ENCODE measurements at regions not wholly inside any gene's neighbourhood (a gene's known extent, or its start where the extent isn't known, plus 50 kb on each side); places are given as distances from the start of the nearest gene placed in this dataset.

DNA sequence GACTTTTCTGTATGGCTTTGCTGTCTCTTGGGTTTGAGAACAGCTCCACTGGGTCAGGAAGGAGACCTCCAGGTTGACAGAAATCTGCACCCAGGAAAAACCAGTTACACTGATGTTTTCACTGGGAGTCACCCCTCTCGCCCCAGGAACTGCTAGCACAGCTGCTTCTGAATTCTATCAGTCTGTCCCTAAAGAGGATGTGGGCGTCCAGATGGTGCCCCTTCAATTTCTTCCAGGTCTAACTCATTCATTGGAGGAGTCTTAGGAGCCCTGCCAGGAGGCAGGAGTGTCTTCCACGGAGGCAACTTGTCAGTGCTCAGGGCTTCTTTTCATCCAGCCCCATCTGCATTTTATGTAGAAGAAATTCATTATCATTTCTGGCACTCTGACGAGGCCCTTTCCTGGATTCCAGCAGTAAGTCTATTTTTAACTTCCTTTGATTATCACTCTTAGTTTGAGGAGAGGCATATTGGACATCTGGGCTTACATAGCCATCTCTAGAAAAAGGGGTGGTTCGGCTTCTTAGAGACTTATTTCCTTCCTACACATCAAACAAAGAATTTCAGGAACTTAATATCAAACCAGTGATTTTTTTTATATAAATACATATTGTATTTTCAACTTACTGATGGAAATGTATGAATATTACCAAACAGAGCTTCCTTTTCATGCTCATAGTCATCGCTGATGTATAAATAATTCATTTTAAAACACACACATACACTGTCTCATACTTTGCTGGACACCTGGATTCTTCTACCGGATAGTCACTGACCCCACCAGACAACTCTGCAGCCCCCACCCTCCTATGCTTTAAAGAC is 148.8 kb downstream of the IRX2 start:
- Histone ChIP-seq H3K27ac (ENCODE audit: insufficient read depth, low read depth, low read length) (no peak overlapping the region), H3K9ac (replicated peaks; ENCODE audit: extremely low read depth, insufficient read depth, low read length) (no peak overlapping the region), H3K9me3 (replicated peaks; ENCODE audit: control insufficient read depth, insufficient read depth, low read length) (no peaks in the 10 kb centered on the region), H3K4me2 (ENCODE audit: insufficient read depth, low read length) (no peak overlapping the region), H4K20me1 (replicated peaks; ENCODE audit: control insufficient read depth, extremely low read depth, insufficient read depth, low read length) (no peaks in the 10 kb centered on the region), H3K4me3 (replicated peaks in 1 of 3; ENCODE audit: insufficient read depth in 1 of 3, low read depth in 1 of 3, low read length in 3 of 3) (no peak overlapping the region), H3K27me3 (ENCODE audit: control insufficient read depth in 2 of 2, insufficient read depth in 2 of 2, low read length in 2 of 2) (no peaks in the 10 kb centered on the region), H3K9me1 (replicated peaks; ENCODE audit: control insufficient read depth, extremely low read depth, insufficient read depth, low read length) (no peaks in the 10 kb centered on the region), H2AFZ (ENCODE audit: low read depth, low read length) (no peak overlapping the region), H3K36me3 (ENCODE audit: control insufficient read depth in 2 of 2, extremely low read depth in 1 of 2, insufficient read depth in 2 of 2, low read length in 2 of 2) (no peaks in the 10 kb centered on the region), H3K4me1 (ENCODE audit: control insufficient read depth, extremely low read depth, insufficient read depth, low read length) (no peaks in the 10 kb centered on the region), H3K79me2 (ENCODE audit: control insufficient read depth, insufficient read depth, low read length) (no peaks in the 10 kb centered on the region)
- BruUV-seq (replicated peaks): no TSS peak
- dilution Hi-C loops (cut with MboI; ENCODE audit: extremely low pct_ligation_motif_present, low sequenced_read_pairs): no loop called here
- intact Hi-C loops (cut with micrococcal nuclease): no loop called here
- no peak for TF ChIP-seq EZH2 (IDR thresholded peaks at IDR 0.05; ENCODE audit: borderline replicate concordance, low read depth, low read length, severe bottlenecking)
- TF ChIP-seq POLR2A (IDR thresholded peaks at IDR 0.05; ENCODE audit: low read depth, low read length): no peak
- TF ChIP-seq GATA2 (IDR thresholded peaks at IDR 0.05; ENCODE audit: insufficient read depth, insufficient read length, low read depth, low read length): no peak
- TF ChIP-seq MYC (IDR thresholded peaks at IDR 0.05; ENCODE audit: low read depth, low read length): no peak
- no peak for TF ChIP-seq FOS (IDR thresholded peaks at IDR 0.05; ENCODE audit: borderline replicate concordance, insufficient read depth, low read length)
- no peak for TF ChIP-seq JUN (IDR thresholded peaks at IDR 0.05; ENCODE audit: borderline replicate concordance, insufficient read depth, insufficient read length, low read depth)
- TF ChIP-seq, protein P1, sequence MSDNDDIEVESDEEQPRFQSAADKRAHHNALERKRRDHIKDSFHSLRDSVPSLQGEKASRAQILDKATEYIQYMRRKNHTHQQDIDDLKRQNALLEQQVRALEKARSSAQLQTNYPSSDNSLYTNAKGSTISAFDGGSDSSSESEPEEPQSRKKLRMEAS (IDR thresholded peaks at IDR 0.05; ENCODE audit: insufficient read depth, insufficient read length): no peak
- no peak for TF ChIP-seq POLR2AphosphoS5 (IDR thresholded peaks at IDR 0.05; ENCODE audit: insufficient read depth, low read depth, low read length)
- TF ChIP-seq, protein P2, sequence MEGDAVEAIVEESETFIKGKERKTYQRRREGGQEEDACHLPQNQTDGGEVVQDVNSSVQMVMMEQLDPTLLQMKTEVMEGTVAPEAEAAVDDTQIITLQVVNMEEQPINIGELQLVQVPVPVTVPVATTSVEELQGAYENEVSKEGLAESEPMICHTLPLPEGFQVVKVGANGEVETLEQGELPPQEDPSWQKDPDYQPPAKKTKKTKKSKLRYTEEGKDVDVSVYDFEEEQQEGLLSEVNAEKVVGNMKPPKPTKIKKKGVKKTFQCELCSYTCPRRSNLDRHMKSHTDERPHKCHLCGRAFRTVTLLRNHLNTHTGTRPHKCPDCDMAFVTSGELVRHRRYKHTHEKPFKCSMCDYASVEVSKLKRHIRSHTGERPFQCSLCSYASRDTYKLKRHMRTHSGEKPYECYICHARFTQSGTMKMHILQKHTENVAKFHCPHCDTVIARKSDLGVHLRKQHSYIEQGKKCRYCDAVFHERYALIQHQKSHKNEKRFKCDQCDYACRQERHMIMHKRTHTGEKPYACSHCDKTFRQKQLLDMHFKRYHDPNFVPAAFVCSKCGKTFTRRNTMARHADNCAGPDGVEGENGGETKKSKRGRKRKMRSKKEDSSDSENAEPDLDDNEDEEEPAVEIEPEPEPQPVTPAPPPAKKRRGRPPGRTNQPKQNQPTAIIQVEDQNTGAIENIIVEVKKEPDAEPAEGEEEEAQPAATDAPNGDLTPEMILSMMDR (IDR thresholded peaks at IDR 0.05; ENCODE audit: extremely low read depth in 1 of 2, insufficient read depth in 1 of 2, low read depth in 1 of 2, low read length in 2 of 2): no peak
- ChIA-PET CTCF (no interaction called here), POLR2A (no interaction called here)
- DNase-seq (ENCODE audit: low read depth, low spot score) (no peak), FAIRE-seq (no peak)

All from endothelial cell of umbilical vein (primary cell).